DOHH2 (cell line): ENCODE measurements at regions not wholly inside any gene's neighbourhood (a gene's known extent, or its start where the extent isn't known, plus 50 kb on each side); places are given as distances from the start of the nearest gene placed in this dataset.

Source experiments
- EZH2phosphoT487 ChIP-seq: fragments of 200-600 bp; sonication (generic); IDR thresholded peaks from 2 replicates; pipeline ENCODE4 v1.6.1; 2017; ENCODE audit warnings: borderline replicate concordance, mild to moderate bottlenecking, antibody characterized with exemption, low read length, moderate library complexity, mixed read lengths
- TF ChIP-seq, protein P1 (sequence below): fragments of 200-600 bp; sonication (generic); IDR thresholded peaks from one replicate; pipeline ENCODE4 v1.5.1; 2014; ENCODE audit warnings: antibody characterized with exemption, mild to moderate bottlenecking, low read depth, low read length; ENCODE audit not compliant: poor library complexity, severe bottlenecking

DNA sequence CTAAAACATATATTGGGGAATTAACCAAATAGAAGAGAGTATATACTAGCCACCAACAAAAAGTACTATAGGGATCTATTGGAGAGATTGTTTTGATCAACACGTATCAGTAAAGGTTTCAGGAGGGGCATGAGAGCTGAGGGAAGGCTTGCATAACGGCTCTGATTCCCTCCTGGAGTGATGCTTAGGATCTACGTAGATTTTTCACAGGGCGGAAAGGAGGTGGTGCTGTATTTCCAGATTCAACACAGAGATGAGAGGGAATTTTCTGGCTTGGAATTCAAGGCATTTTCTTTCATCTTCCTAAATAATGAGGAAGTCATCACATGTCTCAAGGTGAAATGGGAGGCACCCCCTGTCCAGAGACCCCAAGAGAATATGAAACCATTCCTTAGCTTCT, 443.8 kb downstream of the CMPK2 start:
- TF ChIP-seq, protein P1, sequence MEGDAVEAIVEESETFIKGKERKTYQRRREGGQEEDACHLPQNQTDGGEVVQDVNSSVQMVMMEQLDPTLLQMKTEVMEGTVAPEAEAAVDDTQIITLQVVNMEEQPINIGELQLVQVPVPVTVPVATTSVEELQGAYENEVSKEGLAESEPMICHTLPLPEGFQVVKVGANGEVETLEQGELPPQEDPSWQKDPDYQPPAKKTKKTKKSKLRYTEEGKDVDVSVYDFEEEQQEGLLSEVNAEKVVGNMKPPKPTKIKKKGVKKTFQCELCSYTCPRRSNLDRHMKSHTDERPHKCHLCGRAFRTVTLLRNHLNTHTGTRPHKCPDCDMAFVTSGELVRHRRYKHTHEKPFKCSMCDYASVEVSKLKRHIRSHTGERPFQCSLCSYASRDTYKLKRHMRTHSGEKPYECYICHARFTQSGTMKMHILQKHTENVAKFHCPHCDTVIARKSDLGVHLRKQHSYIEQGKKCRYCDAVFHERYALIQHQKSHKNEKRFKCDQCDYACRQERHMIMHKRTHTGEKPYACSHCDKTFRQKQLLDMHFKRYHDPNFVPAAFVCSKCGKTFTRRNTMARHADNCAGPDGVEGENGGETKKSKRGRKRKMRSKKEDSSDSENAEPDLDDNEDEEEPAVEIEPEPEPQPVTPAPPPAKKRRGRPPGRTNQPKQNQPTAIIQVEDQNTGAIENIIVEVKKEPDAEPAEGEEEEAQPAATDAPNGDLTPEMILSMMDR: no peak
- no peak for TF ChIP-seq EZH2phosphoT487
